GM19035 (cell line): ENCODE measurements at regions not wholly inside any gene's neighbourhood (a gene's known extent, or its start where the extent isn't known, plus 50 kb on each side); places are given as distances from the start of the nearest gene placed in this dataset.

ENCODE experiments used
- ATAC-seq: cut with Tn5 transposase; IDR thresholded peaks from one replicate; pipeline ENCODE4 v1.9.1; 2021; ENCODE audit not compliant: unreplicated experiment

DNA sequence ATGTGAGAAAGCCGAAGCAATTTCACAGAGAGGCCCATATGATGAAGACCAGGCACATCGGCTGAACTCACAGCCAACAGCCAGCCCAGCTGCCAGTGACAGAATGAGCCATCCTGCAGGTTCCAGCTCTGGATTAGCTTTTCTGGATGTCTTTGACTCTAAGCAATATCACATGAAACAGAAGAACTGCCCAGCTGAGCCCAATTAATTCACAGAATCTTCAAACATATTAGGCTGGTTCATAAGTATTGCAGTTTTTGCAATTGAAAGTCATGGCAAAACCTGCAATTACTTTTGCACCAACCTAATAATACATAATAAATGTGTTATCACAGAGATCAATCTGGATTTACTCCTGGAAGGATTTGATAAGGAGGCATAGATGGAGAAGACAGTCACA, 299.9 kb downstream of the RAB28 start:
- no peak for ATAC-seq

DNA sequence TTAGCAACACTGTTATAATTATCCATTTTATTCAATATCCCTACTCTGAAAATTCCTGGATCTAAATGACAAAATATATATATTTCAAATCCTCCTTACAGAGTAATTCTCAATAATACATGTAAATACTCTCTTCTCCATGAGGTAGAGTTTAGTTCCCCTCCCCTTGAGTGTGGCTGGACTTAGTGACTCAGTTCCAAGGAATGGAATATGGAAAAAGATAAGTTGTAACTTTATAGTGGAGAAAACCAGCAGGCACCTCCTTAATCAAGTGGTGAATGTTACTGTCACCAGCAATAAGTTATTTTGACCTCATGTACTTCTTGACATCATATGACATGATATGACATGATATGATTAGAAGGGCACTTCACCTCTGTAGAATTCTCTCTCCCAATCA, 302.0 kb downstream of the RAB28 start:
- no peak for ATAC-seq

DNA sequence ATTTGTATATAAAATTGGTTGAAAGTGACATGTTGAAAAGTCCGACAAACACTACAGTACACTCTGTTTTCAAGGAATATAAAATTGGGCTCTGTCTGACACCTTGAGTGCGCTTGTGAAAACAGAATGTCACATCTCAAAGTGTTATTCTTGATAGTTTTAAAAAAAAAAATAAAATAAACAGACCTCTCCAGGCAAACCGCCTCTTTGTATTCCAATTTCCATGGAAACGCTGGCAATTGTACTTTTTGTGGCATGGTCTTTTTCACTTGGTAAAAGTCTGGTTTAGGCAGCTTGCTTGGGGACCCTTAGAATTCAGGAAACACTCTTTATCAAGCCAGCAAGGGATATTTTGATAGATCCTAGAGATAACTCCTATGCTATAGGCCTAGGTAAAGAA, 302.5 kb downstream of the RAB28 start:
- ATAC-seq: no peak

DNA sequence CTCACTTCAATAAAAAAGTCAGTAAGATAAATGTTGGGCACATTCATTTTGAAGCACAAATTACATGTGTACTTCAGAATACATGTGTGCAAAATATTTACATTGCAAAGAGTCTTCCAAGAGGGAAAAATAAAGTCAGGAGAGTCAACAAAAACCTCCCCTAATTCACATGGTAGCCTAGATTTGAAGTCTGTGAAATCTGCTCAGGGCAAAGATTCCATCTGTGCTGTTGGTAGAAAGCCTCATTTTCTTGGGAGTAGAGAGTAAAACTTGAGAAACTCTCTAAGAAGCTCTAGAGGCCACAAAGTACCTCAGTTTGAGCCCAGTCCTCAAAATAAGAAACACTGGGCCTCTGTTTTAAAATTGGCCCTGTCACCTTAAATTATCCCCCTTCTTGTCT, 303.4 kb downstream of the RAB28 start:
- ATAC-seq: no peak

DNA sequence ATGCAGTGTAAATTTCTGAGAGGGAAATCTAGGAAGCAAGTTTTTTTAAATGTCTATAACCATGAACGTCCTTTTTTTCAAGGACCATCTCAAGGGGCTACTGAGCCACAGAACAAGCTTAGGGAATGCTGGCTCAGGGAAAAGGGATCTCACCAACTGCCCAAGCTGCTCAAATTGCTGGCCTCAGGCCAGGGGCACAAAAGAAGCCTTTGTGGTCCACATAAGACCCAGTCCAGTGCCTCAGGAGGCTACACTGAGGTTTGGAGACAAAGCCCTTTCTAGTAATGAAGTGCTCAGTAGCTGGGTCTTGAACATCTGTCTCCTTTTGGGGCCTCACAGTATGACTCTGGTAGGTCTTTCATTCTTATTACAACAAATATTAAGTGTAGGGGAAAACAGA, 305.5 kb downstream of the RAB28 start:
- ATAC-seq: no peak

DNA sequence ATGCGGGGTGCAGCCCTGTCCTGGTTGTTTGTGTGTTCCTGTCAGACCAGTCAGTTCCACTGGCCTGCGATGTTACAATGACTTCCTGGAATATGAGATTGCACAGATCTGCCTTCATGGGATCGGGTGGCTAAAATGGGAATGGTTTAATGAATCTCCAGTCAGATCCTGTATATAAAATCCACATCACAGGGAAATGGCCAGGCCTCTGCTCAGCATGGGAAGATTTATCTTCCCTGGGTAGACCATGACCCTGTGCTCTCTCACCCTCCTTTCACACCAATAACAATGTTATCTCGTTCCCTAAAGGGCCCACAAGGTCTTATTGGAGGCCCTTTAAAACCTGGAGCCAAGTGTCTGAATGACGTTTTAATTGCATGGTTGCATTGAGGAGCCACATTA, 307.4 kb downstream of the RAB28 start:
- ATAC-seq: no peak

DNA sequence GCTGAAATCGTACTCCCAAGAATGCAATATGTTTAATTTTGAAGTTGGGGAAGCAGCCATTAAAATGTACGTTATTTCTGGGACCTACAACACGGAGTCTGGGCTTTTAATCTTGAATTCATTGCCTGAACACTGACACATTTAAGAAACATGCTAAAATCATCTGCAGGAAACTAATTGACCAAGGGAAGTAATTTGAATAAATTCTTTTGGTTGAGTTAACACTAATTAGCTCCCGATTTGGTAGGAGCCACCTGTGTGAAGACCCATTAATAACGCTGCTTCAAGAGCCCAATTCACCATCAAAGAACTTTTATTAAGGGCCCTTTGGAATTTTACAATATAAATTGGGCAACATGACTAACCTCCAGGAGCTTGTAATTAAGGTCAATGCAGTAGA, 309.2 kb downstream of the RAB28 start:
- no peak for ATAC-seq

DNA sequence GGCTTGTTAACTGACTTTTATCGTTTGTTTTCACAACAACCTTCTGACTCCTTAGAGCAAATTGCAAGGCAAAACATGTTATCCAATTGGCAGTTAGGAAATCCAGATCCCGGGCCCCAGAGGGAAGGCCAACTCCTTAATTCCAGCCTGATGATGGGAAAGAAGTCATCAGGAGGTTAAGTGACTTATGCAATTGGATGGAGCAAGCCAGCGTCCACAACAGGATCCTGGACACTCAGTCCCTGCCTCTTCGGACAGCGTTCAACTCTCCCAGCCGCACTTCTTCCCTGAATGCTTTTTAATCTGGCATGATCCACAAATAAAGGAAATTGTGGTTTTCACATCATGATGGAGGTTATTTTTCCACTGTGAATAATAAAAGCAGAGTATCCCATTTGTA, 310.1 kb downstream of the RAB28 start:
- ATAC-seq: no peak

DNA sequence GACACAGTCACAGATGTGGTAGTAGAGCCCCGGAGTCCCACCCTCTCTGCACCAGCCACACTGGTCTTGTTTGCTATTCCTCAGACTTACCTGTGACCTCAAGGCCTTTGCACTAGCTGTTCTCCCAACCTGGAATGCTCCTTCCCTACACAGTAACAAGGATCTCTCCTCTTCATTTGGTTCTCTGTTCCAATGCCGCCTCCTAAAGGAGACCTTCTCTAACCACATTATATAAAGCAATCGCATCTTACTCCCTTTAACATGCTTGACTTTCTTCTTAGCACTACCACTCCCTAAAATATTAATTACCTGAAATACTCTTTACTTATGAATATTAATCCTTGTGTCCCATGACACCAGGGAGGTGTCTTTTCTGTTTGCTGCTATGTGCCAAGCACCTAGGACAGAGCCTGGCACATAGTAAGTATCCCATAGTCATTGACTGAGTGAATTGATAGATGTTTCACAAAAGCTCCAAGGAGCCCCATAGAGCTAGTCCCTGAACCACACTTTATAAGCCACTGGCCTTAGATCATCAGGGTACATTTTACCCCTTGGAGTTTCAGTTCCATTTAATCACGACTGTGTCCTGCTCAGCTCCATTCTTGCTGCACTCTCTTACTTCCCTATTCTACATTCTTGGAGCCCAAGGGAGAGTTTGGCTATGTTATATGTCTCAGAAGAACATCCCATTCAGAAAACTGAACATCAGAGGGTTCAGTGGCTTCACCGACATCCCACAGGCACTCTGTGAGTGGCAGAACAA, 312.7 kb downstream of the RAB28 start:
- no peak for ATAC-seq

DNA sequence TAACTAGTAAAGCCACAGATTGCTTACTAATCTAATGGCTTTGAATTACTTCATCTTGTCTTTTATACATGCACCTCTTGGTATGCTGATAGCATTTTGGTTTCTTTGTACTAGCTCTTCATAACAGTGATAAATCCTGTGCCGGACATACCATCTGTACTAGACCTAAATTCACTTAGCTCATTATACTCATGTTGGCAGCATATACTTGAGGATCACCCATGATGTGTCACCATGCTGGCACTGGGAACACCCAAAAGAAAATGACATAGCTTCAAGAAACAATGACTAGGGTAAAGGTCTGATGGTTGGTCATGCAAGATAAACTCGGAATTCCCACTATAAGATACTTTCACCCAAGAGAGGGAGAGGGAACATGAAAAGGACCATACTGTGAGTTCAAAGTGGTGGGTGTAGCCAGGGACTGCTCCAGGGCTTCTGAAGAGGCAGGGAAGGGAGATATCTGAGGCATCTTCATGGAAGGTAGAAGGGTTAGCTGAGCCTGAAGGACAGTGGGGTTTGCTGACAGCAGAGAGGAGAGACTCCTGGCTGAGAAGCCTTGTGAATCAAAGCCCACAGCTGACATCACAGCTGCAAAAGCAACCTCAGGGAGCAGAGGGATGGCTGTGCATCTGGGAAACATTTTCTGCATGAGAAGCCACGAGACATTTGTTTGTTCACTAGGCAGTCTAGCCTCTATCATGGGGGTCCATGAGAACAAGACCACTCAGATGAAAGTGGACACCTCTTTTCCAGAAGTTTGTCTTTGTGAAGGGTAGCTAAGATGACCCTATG, 314.2 kb downstream of the RAB28 start:
- no peak for ATAC-seq

DNA sequence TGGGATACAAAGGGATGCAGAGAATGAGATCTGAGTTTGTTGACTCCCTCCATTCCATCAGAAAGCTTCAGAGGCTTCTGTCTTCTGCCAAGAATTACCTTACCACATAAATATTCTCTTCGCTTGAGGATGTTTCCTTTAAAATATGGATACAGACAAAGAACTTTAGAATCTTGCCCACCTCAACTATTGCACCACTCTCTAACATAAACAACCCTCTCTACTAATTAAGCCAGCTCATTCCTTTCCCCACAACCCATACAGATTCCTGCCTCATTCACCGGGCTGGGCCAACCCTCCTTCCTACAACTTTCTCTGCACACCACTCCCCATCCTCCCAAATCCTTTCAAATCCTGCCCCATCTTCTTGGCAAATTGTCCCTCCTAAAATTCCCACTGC, 315.8 kb downstream of the RAB28 start:
- no peak for ATAC-seq

DNA sequence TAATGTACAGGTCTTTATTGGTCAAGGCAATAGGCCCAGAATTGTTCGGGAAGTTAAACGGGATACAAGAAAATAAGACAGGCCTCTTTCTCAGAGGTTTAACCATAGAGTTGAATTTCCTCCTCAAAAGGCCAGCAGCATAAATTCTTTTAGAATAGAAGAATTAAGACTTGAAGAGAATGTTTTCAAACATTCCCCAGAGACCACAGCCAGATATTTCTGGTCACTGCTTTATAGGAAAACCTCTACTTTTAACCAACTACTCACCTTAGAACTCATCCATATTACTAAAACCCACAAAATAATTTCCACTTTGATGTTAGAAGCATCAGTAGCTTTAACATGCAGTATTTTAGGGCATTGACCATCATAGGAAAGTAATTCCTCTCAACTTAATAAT, 317.9 kb downstream of the RAB28 start:
- ATAC-seq: no peak

DNA sequence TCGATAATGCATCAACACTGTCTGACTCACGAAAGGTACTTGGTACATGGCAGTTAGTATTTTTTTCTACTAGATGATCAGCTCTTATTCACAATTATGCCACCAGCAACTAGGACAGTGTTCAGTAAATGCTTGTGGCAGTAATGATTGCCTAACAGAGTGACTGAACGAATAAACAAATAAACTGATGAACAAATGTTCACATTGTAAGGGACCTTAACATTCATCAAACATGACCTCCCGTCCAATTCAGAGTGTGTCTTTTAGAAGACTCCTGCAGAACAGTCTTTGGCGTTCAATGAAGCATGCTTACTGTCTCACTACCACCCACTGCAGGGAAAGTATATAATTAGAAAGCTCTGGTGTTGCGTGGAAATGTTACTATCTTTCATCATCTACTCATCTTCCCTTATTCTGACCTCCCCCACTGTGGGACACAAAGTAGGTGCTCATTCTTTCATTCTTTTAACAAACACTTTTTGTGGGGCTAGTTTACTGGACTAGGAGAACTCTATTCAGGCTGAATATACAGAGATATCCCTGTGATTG, 319.3 kb downstream of the RAB28 start:
- no peak for ATAC-seq

DNA sequence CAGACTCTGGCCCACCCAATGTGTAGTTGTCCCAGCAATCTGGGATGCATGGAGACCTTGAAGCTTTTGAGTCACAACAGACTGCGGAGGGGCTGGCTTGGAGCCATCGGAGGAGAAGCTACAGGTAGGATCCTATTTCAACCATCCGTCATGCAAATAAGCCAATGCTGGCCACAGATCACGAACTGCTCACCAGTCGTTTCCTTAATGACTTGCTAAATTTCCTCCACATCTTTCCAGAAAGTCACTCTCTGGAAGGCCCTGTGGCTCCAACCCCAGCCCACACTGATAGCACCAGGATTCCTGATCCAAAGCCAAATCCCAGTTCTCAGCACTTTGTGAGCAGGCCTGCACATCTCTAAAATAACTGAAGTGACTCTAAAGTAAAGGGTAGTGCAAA, 321.3 kb downstream of the RAB28 start:
- no peak for ATAC-seq

DNA sequence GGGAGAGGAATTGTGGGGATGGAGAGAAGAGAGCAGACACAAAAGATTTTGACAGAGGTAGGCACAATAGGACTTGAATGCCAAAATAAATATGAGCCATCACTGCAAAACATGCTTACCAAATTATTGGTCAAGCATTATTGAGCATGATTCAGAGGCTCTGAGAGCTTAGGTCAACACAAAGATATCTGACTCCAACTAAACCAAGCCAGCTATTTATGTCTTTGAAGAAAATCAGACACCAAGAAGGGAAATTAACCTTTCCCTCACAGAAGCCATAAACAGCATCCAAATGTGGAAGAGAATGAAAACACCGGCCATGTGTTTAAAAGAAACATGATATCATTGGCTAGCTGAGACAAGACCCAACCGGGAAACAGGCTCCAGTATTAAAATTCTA, 323.2 kb downstream of the RAB28 start:
- no peak for ATAC-seq

DNA sequence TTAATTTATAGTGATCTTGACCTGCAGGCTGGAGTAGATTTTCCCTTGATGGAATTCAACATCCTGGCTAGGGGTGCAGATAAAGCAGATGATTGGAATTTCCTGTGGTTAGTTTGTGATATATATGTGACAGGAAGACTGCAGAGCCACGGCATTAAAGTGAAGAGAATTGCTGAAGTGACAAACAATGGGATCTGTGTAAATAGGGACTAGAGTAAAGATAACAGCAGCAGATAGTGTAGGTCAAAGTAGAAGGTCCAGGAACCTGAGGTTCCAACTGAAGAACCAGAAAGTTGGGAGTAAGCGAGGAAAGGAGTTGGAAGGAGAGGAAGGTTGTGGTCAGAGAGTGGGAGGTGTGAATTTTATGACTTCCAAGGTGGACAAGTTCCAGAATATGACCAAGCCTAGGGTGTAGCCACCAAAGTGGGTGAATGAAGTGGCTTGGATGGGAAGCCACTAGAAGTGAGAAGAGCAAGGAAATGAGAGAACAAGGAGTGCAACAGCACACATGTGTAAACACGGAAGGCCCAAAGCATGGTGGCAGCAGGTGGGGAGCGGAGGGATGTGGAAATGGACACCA, 325.0 kb downstream of the RAB28 start:
- no peak for ATAC-seq

DNA sequence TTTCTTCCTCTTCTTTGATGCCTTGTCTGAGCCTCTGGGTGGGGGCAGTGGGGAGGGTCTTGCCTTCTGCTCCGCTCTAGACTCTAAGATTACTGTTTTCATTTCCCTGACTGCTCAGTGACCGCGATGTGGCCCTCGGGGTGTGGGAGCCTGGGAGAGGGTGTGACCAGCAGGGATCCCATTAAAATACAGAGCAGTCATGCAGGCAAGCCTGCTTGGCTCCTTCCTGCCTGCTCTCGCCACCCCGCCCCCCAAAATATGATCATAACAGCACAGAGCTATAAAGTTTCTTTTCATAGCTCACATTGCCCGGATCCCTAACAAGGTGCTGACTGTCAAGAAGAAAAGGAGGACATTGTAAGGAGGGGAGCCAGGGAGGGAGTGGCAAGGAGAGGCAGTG, 332.9 kb downstream of the RAB28 start:
- no peak for ATAC-seq

DNA sequence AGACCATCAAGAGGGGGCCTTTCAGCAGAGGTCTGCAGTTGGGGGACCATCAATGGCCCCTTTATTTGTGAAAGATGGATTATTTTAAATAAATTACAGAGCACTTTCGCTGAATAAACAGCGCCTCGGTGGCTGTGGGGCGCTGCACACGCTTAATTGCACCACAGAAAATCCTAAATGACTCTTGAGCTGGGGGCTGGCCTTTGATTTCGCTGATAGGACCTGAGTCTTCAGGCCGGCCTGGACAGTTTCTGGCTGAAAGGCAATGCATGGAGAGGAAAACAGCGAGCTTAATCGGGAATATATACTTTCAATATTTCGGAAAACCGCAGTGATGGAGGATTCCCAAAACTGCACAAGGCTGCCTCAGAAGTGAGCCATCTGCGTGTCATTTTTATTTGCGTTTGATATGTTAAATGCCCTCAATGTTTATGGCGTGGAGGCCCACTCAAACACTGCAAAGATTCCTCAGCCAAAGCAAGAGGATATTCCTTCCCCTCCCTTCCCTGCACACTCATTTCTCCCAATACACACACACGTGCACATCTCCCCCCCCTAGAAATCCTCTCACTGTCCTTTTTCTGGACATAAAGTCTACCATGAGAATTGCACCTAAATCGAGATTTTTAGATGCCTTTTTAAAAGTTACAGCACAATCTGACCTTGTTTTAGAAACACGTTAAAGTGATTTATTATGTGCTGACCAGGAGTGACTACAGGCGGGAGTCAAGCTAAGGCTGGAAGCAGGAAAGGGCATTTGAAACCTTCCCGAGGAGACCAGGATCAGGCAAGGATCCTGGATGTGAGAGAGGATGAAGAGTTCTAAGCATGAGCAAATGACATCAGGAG, 340.7 kb downstream of the RAB28 start:
- ATAC-seq: no peak

DNA sequence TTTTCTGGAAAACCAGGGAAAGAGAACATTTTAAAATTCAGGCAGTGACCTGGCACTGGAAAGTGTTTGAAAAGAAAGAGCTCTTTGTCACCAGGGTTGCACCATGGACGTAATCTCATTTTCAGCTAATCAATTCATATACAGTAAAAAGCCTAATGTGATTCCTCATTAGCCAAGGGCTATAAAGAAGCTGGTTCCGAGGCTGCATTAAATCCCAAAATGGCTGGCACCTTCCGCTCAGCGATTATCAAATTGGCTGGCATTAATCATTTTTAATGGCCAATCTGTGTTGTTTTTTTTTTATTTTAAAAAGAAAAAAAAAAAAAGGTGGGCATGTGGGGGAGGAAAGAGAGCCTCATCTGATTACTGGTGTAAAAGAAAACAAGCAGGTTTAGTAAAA, 341.4 kb downstream of the RAB28 start:
- ATAC-seq: no peak

DNA sequence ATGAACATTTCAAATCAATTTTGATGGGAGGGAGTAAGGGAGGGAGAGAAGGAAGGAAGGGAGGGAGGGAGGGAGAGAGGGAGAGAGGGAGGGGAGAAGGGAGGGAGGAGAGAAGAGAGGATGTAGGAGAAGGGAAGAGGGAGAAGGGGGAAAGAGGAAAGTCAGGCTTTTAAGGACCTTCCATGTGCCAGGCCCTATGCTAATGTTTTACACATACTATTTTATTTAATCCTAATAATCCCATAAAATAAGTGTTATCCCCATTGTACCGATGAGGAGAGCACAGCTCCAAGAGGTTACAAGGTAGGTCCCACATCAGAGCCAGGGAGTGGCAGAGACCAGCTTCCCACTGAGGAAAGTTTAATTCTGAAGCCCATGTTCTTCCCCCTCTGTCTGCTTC, 341.9 kb downstream of the RAB28 start:
- ATAC-seq: no peak

DNA sequence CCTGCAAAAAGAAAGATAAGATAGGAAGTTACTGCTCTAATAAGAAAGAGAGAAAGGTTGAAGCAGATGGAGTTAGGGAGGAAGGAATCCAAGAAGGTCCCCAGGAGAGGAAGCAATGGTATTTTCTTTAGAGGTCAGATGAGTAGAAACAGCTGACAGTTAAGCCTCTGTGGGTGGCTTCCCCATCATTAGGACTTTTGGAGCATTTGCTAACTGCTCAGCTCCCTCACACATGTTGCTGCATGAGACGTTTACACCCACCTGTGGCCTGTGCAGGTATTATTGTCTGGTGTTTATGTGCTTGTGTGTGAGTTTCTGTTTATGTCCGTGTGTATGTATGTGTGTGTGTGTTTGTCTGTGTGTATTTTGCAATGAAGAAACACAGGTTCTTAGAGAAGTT, 346.8 kb downstream of the RAB28 start:
- no peak for ATAC-seq
